ENCODE measurements at regions not wholly inside any gene's neighbourhood (a gene's known extent, or its start where the extent isn't known, plus 50 kb on each side); places are given as distances from the start of the nearest gene placed in this dataset.

- Histone ChIP-seq H3K27me3 (ENCODE audit: control insufficient read depth in 2 of 2, insufficient read depth in 2 of 2, low read length in 2 of 2) (peaks cover 28 to 63% of the 10 kb centered on the region in 2 experiments; a peak in 4 of 5 replicates), H3K4me1 (replicated peaks in 1 of 2; ENCODE audit: control insufficient read depth in 2 of 2, insufficient read depth in 2 of 2, low read length in 2 of 2) (peaks cover 0 to 8% of the 10 kb centered on the region in 2 experiments; a peak in 1 of 5 replicates), H2AFZ (ENCODE audit: low read depth, low read length) (no peak overlapping the region), H3K9me1 (ENCODE audit: control insufficient read depth, insufficient read depth, low read length) (no peaks in the 10 kb centered on the region), H3K36me3 (ENCODE audit: control insufficient read depth, insufficient read depth, low read length) (no peaks in the 10 kb centered on the region), H3K27ac (ENCODE audit: extremely low read depth, low read depth, low read length) (no peak overlapping the region), H3K9me3 (replicated peaks; ENCODE audit: control insufficient read depth, insufficient read depth, low read depth, low read length) (no peaks in the 10 kb centered on the region), H3K4me2 (ENCODE audit: insufficient read depth, low read length) (no peak overlapping the region), H4K20me1 (replicated peaks; ENCODE audit: control insufficient read depth, insufficient read depth, low read length) (peaks cover 3% of the 10 kb centered on the region; the same call in 1 of the 2 replicates), H3K79me2 (ENCODE audit: control insufficient read depth, insufficient read depth, low read length) (no peaks in the 10 kb centered on the region), H3K9ac (ENCODE audit: insufficient read depth in 1 of 2, low read depth in 2 of 2, low read length in 2 of 2) (no peak overlapping the region; a peak in 1 of 4 replicates), H3K4me3 (no peak overlapping the region)
- in situ Hi-C loops (cut with MboI) (no loop called here), intact Hi-C loops (cut with micrococcal nuclease) (no loop called here)
- no peak for ATAC-seq
- no peak for FAIRE-seq
- no TSS peak for BruUV-seq (replicated peaks)
- no peak for TF ChIP-seq JUNB (CRISPR knock-in tag; conservative IDR thresholded peaks at IDR 0.05)
- TF ChIP-seq RCOR1 (IDR thresholded peaks at IDR 0.05; ENCODE audit: borderline replicate concordance in 1 of 2, low read depth in 2 of 2, low read length in 2 of 2), result no peak
- no peak for TF ChIP-seq TRIM24 (IDR thresholded peaks at IDR 0.05)
- no peak for TF ChIP-seq ZNF778 (CRISPR knock-in tag; IDR thresholded peaks at IDR 0.05)
- TF ChIP-seq ZNF699 (CRISPR knock-in tag; IDR thresholded peaks at IDR 0.05; ENCODE audit: insufficient replicate concordance), result no peak
- no peak for TF ChIP-seq DIDO1 (tag; IDR thresholded peaks at IDR 0.05; ENCODE audit: low read depth)
- no peak for TF ChIP-seq KLF1 (tag; IDR thresholded peaks at IDR 0.05)
- TF ChIP-seq PHB2 (IDR thresholded peaks at IDR 0.05; ENCODE audit: low read depth), result no peak
- no peak for TF ChIP-seq L3MBTL2 (IDR thresholded peaks at IDR 0.05)
- no peak for TF ChIP-seq VEZF1 (CRISPR knock-in tag; IDR thresholded peaks at IDR 0.05)
- TF ChIP-seq ILK (tag; IDR thresholded peaks at IDR 0.05; ENCODE audit: borderline replicate concordance, low read depth), result no peak
- TF ChIP-seq CBFB (CRISPR knock-in tag; IDR thresholded peaks at IDR 0.05), result no peak
- no peak for TF ChIP-seq FOXK2 (conservative IDR thresholded peaks at IDR 0.05 in 1 of 2, IDR thresholded peaks at IDR 0.05 in 1 of 2; ENCODE audit: low read depth in 2 of 2)
- TF ChIP-seq, protein P1, sequence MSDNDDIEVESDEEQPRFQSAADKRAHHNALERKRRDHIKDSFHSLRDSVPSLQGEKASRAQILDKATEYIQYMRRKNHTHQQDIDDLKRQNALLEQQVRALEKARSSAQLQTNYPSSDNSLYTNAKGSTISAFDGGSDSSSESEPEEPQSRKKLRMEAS (CRISPR knock-in tag; IDR thresholded peaks at IDR 0.05), result no peak
- TF ChIP-seq GATAD2B (IDR thresholded peaks at IDR 0.05; ENCODE audit: borderline replicate concordance), result no peak
- TF ChIP-seq, protein P2, sequence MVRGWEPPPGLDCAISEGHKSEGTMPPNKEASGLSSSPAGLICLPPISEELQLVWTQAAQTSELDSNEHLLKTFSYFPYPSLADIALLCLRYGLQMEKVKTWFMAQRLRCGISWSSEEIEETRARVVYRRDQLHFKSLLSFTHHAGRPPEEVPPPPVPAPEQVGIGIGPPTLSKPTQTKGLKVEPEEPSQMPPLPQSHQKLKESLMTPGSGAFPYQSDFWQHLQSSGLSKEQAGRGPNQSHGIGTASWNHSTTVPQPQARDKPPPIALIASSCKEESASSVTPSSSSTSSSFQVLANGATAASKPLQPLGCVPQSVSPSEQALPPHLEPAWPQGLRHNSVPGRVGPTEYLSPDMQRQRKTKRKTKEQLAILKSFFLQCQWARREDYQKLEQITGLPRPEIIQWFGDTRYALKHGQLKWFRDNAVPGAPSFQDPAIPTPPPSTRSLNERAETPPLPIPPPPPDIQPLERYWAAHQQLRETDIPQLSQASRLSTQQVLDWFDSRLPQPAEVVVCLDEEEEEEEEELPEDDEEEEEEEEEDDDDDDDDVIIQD (CRISPR knock-in tag; IDR thresholded peaks at IDR 0.05), result no peak
- no peak for TF ChIP-seq THAP12 (CRISPR knock-in tag; IDR thresholded peaks at IDR 0.05)
- no peak for TF ChIP-seq ELF2 (CRISPR knock-in tag; IDR thresholded peaks at IDR 0.05)
- TF ChIP-seq CSDE1 (IDR thresholded peaks at IDR 0.05), result no peak
- ChIA-PET POLR2A (interaction anchor here (1.3 to 1.5 kb wide), 2 partner anchors 10 to 17 kb away, joined by 3 to 4 read pairs; no protein-coding TSS in a partner anchor), CTCF (ENCODE audit: low intra/inter-chr PET ratio) (no interaction called here)
- no peak for DNase-seq (ENCODE audit: extremely low read depth in 1 of 4, low spot score in 3 of 4)
- 0% methylated on average over 7 of the region's 7 CpGs for WGBS (ENCODE audit: insufficient coverage, low coverage, missing lambda C conversion rate)
Observed at GRCh38 chr10:31751051-31751737, 177.4 kb downstream of the ARHGAP12 start.
